ENCODE measurements at regions not wholly inside any gene's neighbourhood (a gene's known extent, or its start where the extent isn't known, plus 50 kb on each side); places are given as distances from the start of the nearest gene placed in this dataset.

- Mint-ChIP-seq H3K36me3 (ENCODE audit: low read depth, unreplicated experiment) (no peaks in the 10 kb centered on the region), H3K27me3 (ENCODE audit: unreplicated experiment) (no peaks in the 10 kb centered on the region), H3K9me3 (ENCODE audit: unreplicated experiment) (no peaks in the 10 kb centered on the region), H3K4me1 (ENCODE audit: unreplicated experiment) (no peaks in the 10 kb centered on the region), H3K27ac (ENCODE audit: unreplicated experiment) (no peak overlapping the region), H3K4me3 (ENCODE audit: unreplicated experiment) (no peak overlapping the region)
- DNase-seq (ENCODE audit: low spot score), result no peak
- no peak for TF ChIP-seq CTCF (IDR thresholded peaks at IDR 0.05; ENCODE audit: unreplicated experiment)
These were observed 255.6 kb downstream of the TBL1XR1 start for GRCh38 chr3:176941689-176942088.

DNA sequence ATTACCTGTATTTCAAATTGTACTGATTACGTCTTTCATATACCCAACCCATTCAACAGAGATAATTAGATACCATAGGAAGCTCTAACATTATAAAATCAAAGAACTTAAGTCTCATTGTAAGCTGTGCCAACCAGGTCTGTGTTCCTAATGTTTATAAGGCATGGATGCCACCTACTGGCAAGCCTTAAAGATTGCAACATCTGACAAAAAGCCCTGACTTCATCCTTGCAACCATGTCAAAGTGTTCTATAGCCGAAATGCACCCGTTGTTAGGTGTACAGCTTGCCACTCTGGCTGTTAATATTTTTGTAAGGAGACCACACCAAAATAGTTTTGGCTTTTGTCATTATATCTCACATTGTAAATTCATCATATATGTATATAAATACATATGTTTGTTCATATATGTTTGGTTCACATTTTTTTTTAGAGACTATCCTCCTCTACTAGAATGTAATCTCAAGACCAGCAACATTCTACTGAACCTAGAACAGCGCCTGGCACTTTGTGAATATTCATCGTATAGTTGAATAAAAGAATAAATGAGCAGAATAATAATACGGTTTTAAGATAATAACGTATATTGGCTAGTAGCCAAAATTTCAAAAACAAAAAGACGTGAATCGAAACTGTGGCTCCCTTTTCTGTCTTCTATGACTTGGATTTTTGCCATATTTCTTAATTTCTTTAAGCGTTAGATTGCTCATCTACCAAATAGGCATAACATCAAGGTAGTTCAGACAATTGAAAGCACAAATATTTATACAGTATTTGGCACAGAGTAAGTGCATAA is 258.1 kb downstream of the TBL1XR1 start:
- H3K27ac Mint-ChIP-seq (ENCODE audit: unreplicated experiment), result no peak overlapping the region
- no peaks in the 10 kb centered on the region for H3K9me3 Mint-ChIP-seq (ENCODE audit: unreplicated experiment)
- H3K27me3 Mint-ChIP-seq (ENCODE audit: unreplicated experiment), result no peaks in the 10 kb centered on the region
- H3K4me1 Mint-ChIP-seq (ENCODE audit: unreplicated experiment), result no peaks in the 10 kb centered on the region
- peaks cover 5% of the 10 kb centered on the region for H3K36me3 Mint-ChIP-seq (ENCODE audit: low read depth, unreplicated experiment)
- no peak overlapping the region for H3K4me3 Mint-ChIP-seq (ENCODE audit: unreplicated experiment)
- DNase-seq (ENCODE audit: low spot score), result peak; percentile 57
- peak; percentile 71 for TF ChIP-seq CTCF (IDR thresholded peaks at IDR 0.05; ENCODE audit: unreplicated experiment)

GRCh38 chr3:176937994-176938393 is 259.3 kb downstream of the TBL1XR1 start:
- Mint-ChIP-seq H3K27me3 (ENCODE audit: unreplicated experiment) (no peaks in the 10 kb centered on the region), H3K36me3 (ENCODE audit: low read depth, unreplicated experiment) (peaks cover 5% of the 10 kb centered on the region), H3K9me3 (ENCODE audit: unreplicated experiment) (no peaks in the 10 kb centered on the region), H3K4me3 (ENCODE audit: unreplicated experiment) (no peak overlapping the region), H3K27ac (ENCODE audit: unreplicated experiment) (no peak overlapping the region), H3K4me1 (ENCODE audit: unreplicated experiment) (no peaks in the 10 kb centered on the region)
- TF ChIP-seq CTCF (IDR thresholded peaks at IDR 0.05; ENCODE audit: unreplicated experiment), result no peak
- DNase-seq (ENCODE audit: low spot score), result no peak

DNA sequence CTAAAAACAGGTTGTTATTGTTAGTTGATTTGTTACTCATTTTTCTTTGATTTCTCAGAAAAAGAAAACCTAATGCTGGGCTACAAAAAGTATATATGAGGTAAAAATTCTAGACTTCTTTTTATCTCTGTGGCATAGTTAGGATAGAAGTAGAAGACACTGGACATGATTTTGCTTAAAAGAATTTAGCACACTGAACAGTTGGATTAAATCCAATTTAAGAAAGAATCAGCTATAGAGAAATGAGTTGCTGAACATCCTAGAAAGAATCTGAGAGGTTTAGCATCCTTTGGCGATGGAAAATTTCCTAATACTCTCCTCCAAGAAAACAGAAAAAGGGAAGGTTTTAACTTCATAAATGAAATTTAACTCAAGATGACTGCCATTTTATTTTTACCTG is 259.7 kb downstream of the TBL1XR1 start:
- Mint-ChIP-seq H3K4me1 (ENCODE audit: unreplicated experiment) (no peaks in the 10 kb centered on the region), H3K36me3 (ENCODE audit: low read depth, unreplicated experiment) (peaks cover 5% of the 10 kb centered on the region), H3K27me3 (ENCODE audit: unreplicated experiment) (no peaks in the 10 kb centered on the region), H3K9me3 (ENCODE audit: unreplicated experiment) (no peaks in the 10 kb centered on the region), H3K4me3 (ENCODE audit: unreplicated experiment) (no peak overlapping the region), H3K27ac (ENCODE audit: unreplicated experiment) (no peak overlapping the region)
- no peak for DNase-seq (ENCODE audit: low spot score)
- no peak for TF ChIP-seq CTCF (IDR thresholded peaks at IDR 0.05; ENCODE audit: unreplicated experiment)

- Mint-ChIP-seq H3K9me3 (ENCODE audit: unreplicated experiment) (no peaks in the 10 kb centered on the region), H3K36me3 (ENCODE audit: low read depth, unreplicated experiment) (peaks cover 5% of the 10 kb centered on the region), H3K27me3 (ENCODE audit: unreplicated experiment) (no peaks in the 10 kb centered on the region), H3K4me1 (ENCODE audit: unreplicated experiment) (no peaks in the 10 kb centered on the region), H3K27ac (ENCODE audit: unreplicated experiment) (no peak overlapping the region), H3K4me3 (ENCODE audit: unreplicated experiment) (no peak overlapping the region)
- no peak for TF ChIP-seq CTCF (IDR thresholded peaks at IDR 0.05; ENCODE audit: unreplicated experiment)
- DNase-seq (ENCODE audit: low spot score), result no peak
These were observed 261.9 kb downstream of the TBL1XR1 start for GRCh38 chr3:176935194-176935888.

Data from endothelial cell (in vitro differentiated cells).